Mesothelial cell of epicardium (in vitro differentiated cells): ENCODE measurements at regions not wholly inside any gene's neighbourhood (a gene's known extent, or its start where the extent isn't known, plus 50 kb on each side); places are given as distances from the start of the nearest gene placed in this dataset.
"Not testable (repeated sequence)": the region's sequence is repeated elsewhere in the genome, so short reads cannot be mapped to it uniquely, and the experiment has no call there.

Source experiments
- DNase-seq, 2 experiments: peaks; one replicate each; pipeline ENCODE4 v3.0.0; 2021; ENCODE audit warnings: low spot score in 2 of 2; ENCODE audit not compliant: unreplicated experiment in 2 of 2
- H3K27ac Mint-ChIP-seq: 2 replicates; pipeline ENCODE4 v1.8.0; 2021; ENCODE audit warnings: mixed read lengths
- H3K27me3 Mint-ChIP-seq: 2 replicates; pipeline ENCODE4 v1.8.0; 2021; ENCODE audit warnings: low read depth, mixed read lengths
- H3K36me3 Mint-ChIP-seq: 2 replicates; pipeline ENCODE4 v1.8.0; 2021; ENCODE audit warnings: mixed read lengths
- H3K4me1 Mint-ChIP-seq: 2 replicates; pipeline ENCODE4 v1.8.0; 2021; ENCODE audit warnings: mixed read lengths
- H3K4me3 Mint-ChIP-seq: 2 replicates; pipeline ENCODE4 v1.8.0; 2021; ENCODE audit warnings: mild to moderate bottlenecking, moderate library complexity, mixed read lengths
- H3K9me3 Mint-ChIP-seq: 2 replicates; pipeline ENCODE4 v1.8.0; 2021; ENCODE audit warnings: mixed read lengths
- TF ChIP-seq, protein P1 (sequence below): fragments of 200-600 bp; sonication (generic); IDR thresholded peaks from one replicate; pipeline ENCODE4 v1.5.0; 2021; ENCODE audit warnings: antibody characterized with exemption; ENCODE audit not compliant: unreplicated experiment

DNA sequence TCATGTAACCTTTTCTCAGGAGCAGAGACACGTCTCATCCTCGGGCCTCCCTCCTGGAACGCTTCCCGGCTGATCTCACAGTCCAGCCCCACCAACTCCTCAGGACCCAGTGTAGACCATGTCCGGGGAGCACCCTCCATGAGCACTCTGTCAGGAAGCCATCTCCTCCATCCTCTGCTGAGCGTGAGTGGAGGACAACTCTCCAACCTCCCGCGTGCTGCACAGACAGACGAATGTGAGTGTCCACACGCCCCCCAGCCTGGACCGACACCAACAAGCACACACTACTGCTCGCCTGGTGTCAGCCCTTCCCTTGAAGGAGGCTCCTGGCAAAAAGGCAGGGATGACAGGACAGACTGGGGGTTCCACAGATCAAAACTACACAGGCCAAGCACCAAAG, 86.6 kb downstream of the SHANK2 start:
- Mint-ChIP-seq H3K4me1 (no peaks in the 10 kb centered on the region), H3K36me3 (no peaks in the 10 kb centered on the region), H3K27ac (no peak overlapping the region), H3K27me3 (no peaks in the 10 kb centered on the region), H3K9me3 (no peaks in the 10 kb centered on the region), H3K4me3 (no peak overlapping the region)
- TF ChIP-seq, protein P1, sequence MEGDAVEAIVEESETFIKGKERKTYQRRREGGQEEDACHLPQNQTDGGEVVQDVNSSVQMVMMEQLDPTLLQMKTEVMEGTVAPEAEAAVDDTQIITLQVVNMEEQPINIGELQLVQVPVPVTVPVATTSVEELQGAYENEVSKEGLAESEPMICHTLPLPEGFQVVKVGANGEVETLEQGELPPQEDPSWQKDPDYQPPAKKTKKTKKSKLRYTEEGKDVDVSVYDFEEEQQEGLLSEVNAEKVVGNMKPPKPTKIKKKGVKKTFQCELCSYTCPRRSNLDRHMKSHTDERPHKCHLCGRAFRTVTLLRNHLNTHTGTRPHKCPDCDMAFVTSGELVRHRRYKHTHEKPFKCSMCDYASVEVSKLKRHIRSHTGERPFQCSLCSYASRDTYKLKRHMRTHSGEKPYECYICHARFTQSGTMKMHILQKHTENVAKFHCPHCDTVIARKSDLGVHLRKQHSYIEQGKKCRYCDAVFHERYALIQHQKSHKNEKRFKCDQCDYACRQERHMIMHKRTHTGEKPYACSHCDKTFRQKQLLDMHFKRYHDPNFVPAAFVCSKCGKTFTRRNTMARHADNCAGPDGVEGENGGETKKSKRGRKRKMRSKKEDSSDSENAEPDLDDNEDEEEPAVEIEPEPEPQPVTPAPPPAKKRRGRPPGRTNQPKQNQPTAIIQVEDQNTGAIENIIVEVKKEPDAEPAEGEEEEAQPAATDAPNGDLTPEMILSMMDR: no peak
- no peak for DNase-seq

DNA sequence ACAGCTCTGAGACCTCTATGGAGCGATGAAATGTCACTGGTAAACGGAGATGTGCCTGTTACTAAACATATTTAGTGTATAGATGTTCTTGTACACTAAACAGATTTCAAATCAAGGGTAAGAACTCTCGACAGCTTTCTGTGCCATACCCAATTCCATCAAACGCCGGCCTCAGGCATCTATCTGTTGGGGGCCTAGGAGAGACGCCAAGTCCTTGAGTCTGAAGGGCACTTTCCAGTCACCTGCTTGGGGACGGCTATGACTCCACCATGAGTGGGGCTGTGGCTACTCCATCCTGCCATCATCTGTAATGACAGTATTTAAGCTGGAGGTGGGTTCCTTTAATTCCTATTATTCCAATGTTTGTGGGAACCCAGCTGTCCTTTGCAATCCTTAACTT, 87.8 kb downstream of the SHANK2 start:
- H3K27me3 Mint-ChIP-seq: no peaks in the 10 kb centered on the region
- H3K4me3 Mint-ChIP-seq: no peak overlapping the region
- H3K9me3 Mint-ChIP-seq: no peaks in the 10 kb centered on the region
- H3K36me3 Mint-ChIP-seq: no peaks in the 10 kb centered on the region
- TF ChIP-seq, protein P1: no peak
- DNase-seq: no peak
- H3K27ac Mint-ChIP-seq: no peak overlapping the region
- H3K4me1 Mint-ChIP-seq: no peaks in the 10 kb centered on the region

DNA sequence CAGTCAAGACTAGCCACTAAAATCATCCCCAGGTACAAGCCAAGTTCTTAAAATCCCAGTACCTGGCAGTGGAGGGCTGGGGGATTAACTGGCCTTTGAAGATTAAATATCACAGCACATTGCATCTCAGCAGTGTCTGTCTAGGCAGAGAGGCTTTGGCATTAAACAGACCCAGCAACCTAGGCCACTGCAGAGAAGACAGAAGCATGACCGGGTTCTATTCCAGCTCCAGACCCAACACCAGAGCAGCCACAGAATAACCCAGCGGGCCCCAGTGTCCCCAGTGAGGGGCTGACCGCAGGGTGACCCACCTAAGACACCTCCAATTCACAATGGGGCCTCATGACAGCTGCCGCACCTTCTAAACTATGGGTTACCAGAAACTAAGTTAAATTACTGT, 88.2 kb downstream of the SHANK2 start:
- H3K9me3 Mint-ChIP-seq: peaks cover 3% of the 10 kb centered on the region
- H3K4me1 Mint-ChIP-seq: no peaks in the 10 kb centered on the region
- H3K36me3 Mint-ChIP-seq: no peaks in the 10 kb centered on the region
- DNase-seq: no peak
- H3K27ac Mint-ChIP-seq: no peak overlapping the region
- H3K4me3 Mint-ChIP-seq: no peak overlapping the region
- H3K27me3 Mint-ChIP-seq: no peaks in the 10 kb centered on the region
- TF ChIP-seq, protein P1: no peak

DNA sequence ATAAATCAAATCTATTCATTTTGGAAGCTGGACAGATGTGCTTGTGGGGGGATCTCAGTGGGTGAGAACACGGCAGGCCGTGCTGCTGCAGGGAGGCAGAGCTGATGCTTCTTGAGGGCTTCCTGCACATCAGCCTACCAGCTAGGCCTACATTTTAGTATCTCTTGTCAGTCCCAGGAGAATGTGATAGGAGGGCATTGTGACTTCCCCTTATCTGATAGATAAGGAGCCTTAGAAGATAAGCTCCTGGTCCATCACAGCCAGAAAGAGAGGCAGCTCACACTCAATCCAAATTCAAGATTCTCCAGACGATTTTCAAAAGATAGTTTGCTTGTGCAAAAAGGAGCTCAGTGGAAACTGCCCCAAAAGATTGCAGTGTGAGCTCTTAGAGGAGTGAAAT, 89.0 kb downstream of the SHANK2 start:
- TF ChIP-seq, protein P1: no peak
- no peaks in the 10 kb centered on the region for H3K4me1 Mint-ChIP-seq
- no peak overlapping the region for H3K27ac Mint-ChIP-seq
- no peak overlapping the region for H3K4me3 Mint-ChIP-seq
- no peak for DNase-seq
- H3K9me3 Mint-ChIP-seq: peaks cover 10% of the 10 kb centered on the region
- no peaks in the 10 kb centered on the region for H3K27me3 Mint-ChIP-seq
- H3K36me3 Mint-ChIP-seq: no peaks in the 10 kb centered on the region

DNA sequence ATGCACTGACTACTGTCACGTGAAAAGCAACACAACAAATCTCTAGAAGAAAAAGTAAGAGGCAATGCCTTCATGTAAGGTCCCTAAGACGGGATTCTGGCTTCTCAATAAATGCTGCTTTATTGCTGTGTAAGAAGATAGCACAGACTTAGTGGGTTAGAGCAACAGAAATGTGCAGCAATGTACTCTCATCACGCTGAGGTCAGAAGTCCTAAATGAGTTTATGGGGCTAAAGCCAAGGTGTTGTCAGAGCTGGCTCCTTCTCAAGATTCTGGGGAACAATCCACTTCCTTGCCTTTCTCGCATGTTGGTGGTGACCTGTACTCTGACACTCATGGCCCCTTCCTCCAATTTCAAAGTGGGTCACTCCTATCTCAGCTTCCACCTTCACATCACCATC, 93.4 kb downstream of the SHANK2 start:
- Mint-ChIP-seq H3K9me3 (peaks cover 12% of the 10 kb centered on the region), H3K4me1 (no peaks in the 10 kb centered on the region), H3K36me3 (no peaks in the 10 kb centered on the region), H3K27me3 (peaks cover 3% of the 10 kb centered on the region), H3K4me3 (no peak overlapping the region), H3K27ac (no peak overlapping the region)
- no peak for DNase-seq
- TF ChIP-seq, protein P1: no peak

DNA sequence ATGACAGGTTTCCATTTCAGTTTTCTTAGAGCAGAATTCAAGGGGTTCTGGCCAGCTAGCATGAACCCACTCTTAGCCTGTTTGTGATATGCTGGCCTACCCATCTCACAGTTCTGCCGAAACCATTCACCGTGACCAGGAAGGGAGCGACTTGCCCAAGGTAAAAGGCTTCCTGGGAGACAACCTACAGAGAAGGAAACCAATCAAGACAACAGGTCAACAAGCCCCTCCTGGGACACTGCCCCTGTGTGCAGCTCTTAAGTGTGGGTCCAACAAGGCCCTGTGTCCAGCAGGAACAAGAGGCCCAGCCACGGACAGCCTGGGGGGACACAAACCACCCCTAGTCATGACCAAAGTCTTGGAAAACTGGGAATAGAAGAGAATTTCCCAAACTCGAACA, 94.7 kb downstream of the SHANK2 start:
- not testable (repeated sequence) for H3K36me3 Mint-ChIP-seq, H3K4me1 Mint-ChIP-seq, H3K27ac Mint-ChIP-seq, H3K27me3 Mint-ChIP-seq, DNase-seq, H3K4me3 Mint-ChIP-seq
- H3K9me3 Mint-ChIP-seq: peaks cover 12% of the 10 kb centered on the region
